H54 (cell line): ENCODE measurements at regions not wholly inside any gene's neighbourhood (a gene's known extent, or its start where the extent isn't known, plus 50 kb on each side); places are given as distances from the start of the nearest gene placed in this dataset.

Experiments
- DNase-seq: peaks from one replicate; pipeline ENCODE4 v3.0.0; 2011; ENCODE audit warnings: low spot score, mixed read lengths; ENCODE audit not compliant: insufficient read length
- FAIRE-seq: peaks from 3 replicates; lab custom pipeline; 2011; peaks lifted over from hg19 to GRCh38; lab: Jason Lieb, UNC
- POLR2A ChIP-seq: IDR thresholded peaks from 2 replicates; pipeline ENCODE4 v1.6.1; 2011; ENCODE audit warnings: low read depth, mild to moderate bottlenecking, low read length

- FAIRE-seq: no peak
- no peak for DNase-seq
- no peak for TF ChIP-seq POLR2A
These were observed 556.6 kb upstream of the GOT2 start for GRCh38 chr16:59290718-59291117.

GRCh38 chr16:59289151-59289550, 555.0 kb upstream of the GOT2 start:
- no peak for TF ChIP-seq POLR2A
- DNase-seq (no peak), FAIRE-seq (no peak)

DNA sequence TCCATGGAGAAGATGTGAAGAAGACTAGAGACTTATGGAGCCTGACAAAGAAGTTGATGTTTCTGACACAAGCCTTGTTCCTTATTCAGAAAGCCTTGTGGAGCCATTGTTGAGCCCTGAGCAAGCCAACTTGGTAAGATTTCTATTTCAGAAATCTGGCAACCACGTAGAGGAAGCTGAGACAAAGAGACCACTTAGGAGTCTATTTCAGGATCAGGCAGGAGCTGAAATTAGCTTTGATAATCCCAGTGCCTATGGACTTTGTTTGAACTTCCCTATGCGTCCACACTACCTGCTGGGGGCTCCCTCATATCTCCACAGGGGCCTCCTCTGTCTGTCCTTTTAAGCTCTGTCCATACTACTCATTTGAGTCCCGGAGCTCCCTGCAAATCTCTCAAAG, 540.0 kb upstream of the GOT2 start:
- no peak for TF ChIP-seq POLR2A
- DNase-seq (no peak), FAIRE-seq (no peak)

GRCh38 chr16:59263955-59264354, 529.8 kb upstream of the GOT2 start:
- DNase-seq (no peak), FAIRE-seq (no peak)
- no peak for TF ChIP-seq POLR2A

DNA sequence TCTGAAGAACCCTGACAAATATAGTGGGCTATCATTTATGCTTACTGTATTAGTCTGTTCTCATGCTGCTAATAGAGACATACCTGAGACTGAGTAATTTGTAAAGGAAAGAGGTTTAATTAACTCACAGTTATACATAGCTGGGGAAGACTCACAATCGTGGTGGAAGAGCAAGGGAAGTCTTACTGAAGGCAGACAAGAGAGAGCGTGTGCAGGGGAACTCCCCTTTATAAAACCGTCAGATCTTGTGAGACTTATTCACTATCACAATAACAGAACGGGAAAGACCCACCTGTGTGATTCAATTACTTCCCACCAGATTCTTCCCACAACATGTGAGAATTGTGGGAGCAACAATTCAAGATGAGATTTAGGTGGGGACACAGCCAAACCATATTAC, 526.8 kb upstream of the GOT2 start:
- no peak for TF ChIP-seq POLR2A
- no peak for FAIRE-seq

GRCh38 chr16:59259950-59260319, 525.8 kb upstream of the GOT2 start:
- no peak for TF ChIP-seq POLR2A
- DNase-seq (no peak), FAIRE-seq (no peak)

More for the DNA sequence above, 526.8 kb upstream of the GOT2 start:
- no peak for DNase-seq

GRCh38 chr16:59259074-59259949, 525.2 kb upstream of the GOT2 start:
- TF ChIP-seq POLR2A: no peak
- FAIRE-seq: no peak
- DNase-seq: no peak

DNA sequence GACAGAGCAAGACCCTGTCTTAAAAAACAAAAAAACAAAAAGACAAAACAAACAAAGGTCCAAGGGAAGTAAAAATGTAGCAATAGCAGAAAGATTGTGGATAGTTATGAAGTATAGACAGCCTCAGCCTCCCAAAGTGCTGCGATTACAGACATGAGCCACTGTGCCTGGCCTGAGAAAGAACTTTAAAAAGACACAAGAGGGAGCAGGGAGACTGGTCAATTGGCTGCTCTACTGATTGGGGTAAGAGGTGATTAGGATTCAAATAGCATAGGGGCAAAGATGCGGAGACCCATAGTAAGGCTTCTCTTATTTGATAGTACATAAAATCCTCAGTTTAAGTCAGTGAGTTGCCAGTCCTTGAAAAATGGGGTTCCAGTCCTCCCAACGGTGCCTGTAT, 518.2 kb upstream of the GOT2 start:
- DNase-seq (no peak), FAIRE-seq (no peak)
- TF ChIP-seq POLR2A: no peak

GRCh38 chr16:59249011-59249410, 514.9 kb upstream of the GOT2 start:
- FAIRE-seq (no peak), DNase-seq (no peak)
- no peak for TF ChIP-seq POLR2A

- DNase-seq (no peak), FAIRE-seq (no peak)
- TF ChIP-seq POLR2A: no peak
These were observed 508.4 kb upstream of the GOT2 start for GRCh38 chr16:59242556-59242955.

DNA sequence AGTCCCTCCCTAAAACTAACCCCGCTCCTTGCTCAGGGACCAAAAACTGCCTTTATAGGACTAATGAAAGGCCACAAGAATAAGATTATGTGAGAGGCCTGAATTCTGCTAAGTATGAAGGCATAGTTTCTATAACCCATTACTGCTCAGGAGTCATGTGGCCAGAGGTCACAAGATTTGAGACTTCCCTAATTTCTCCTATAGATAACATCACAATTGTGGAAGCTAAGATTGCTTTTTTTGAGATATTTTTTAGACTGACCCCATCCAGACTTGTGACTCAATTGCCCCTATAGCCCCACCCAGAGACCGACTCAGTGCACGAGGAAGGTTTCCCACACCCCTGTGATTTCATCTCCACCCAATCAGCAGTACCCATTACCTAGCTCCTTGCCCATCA, 504.1 kb upstream of the GOT2 start:
- DNase-seq: no peak
- no peak for FAIRE-seq
- TF ChIP-seq POLR2A: no peak

- FAIRE-seq (no peak), DNase-seq (no peak)
- no peak for TF ChIP-seq POLR2A
These were observed 502.8 kb upstream of the GOT2 start for GRCh38 chr16:59236804-59237458.

- FAIRE-seq (no peak), DNase-seq (no peak)
- no peak for TF ChIP-seq POLR2A
These were observed 490.3 kb upstream of the GOT2 start for GRCh38 chr16:59224401-59224800.

GRCh38 chr16:59220011-59220410, 485.9 kb upstream of the GOT2 start:
- no peak for FAIRE-seq
- no peak for DNase-seq
- TF ChIP-seq POLR2A: no peak

- DNase-seq: no peak
- no peak for TF ChIP-seq POLR2A
- FAIRE-seq: no peak
These were observed 482.2 kb upstream of the GOT2 start for GRCh38 chr16:59216291-59216690.
